Calu3 (cell line): ENCODE measurements at regions not wholly inside any gene's neighbourhood (a gene's known extent, or its start where the extent isn't known, plus 50 kb on each side); places are given as distances from the start of the nearest gene placed in this dataset.

Source experiments
- BruUV-seq: library from RNA; stranded (reverse); fragments of 400-500 nt; replicated peaks from 2 replicates; lab custom pipeline; 2021; lab: Mats Ljungman, UMichigan
- CTCF ChIA-PET: fragments of 300-600 bp; sonication (Branson Sonifier 250); formaldehyde crosslinking; loops from one replicate; lab custom pipeline; 2022; ENCODE audit warnings: antibody characterized with exemption; lab: Charles Lee
- DNase-seq: peaks from one replicate; pipeline ENCODE4 v3.0.0; 2022
- H3K27ac Mint-ChIP-seq: one replicate; pipeline ENCODE4 v1.8.0; 2022; ENCODE audit warnings: mixed read lengths; ENCODE audit not compliant: unreplicated experiment
- H3K27me3 Mint-ChIP-seq: one replicate; pipeline ENCODE4 v1.8.0; 2022; ENCODE audit warnings: mixed read lengths; ENCODE audit not compliant: unreplicated experiment
- H3K36me3 Mint-ChIP-seq: one replicate; pipeline ENCODE4 v1.8.0; 2022; ENCODE audit warnings: mild to moderate bottlenecking, moderate library complexity, mixed read lengths; ENCODE audit not compliant: insufficient read depth, unreplicated experiment
- H3K4me1 Mint-ChIP-seq: one replicate; pipeline ENCODE4 v1.8.0; 2022; ENCODE audit warnings: mild to moderate bottlenecking, low read depth, mixed read lengths; ENCODE audit not compliant: unreplicated experiment
- H3K4me3 Mint-ChIP-seq: one replicate; pipeline ENCODE4 v1.8.0; 2022; ENCODE audit warnings: mild to moderate bottlenecking, low read depth, moderate library complexity, mixed read lengths; ENCODE audit not compliant: unreplicated experiment
- H3K9me3 Mint-ChIP-seq: one replicate; pipeline ENCODE4 v1.8.0; 2022; ENCODE audit warnings: low read depth, mixed read lengths; ENCODE audit not compliant: unreplicated experiment
- CTCF ChIP-seq: fragments of 200-600 bp; IDR thresholded peaks from one replicate; pipeline ENCODE4 v1.8.0; 2022; ENCODE audit warnings: antibody characterized with exemption; ENCODE audit not compliant: unreplicated experiment
- intact Hi-C: fragments of 100-400 bp; cut with micrococcal nuclease; formaldehyde crosslinking; loops from one replicate; pipeline ENCODE4 v1.10.0; 2022; ENCODE audit not compliant: unreplicated experiment

GRCh38 chr1:212525479-212526110, 83.0 kb upstream of the ATF3 start:
- Mint-ChIP-seq H3K4me3 (no peak overlapping the region), H3K9me3 (no peaks in the 10 kb centered on the region), H3K27ac (no peak overlapping the region), H3K36me3 (no peaks in the 10 kb centered on the region), H3K4me1 (no peaks in the 10 kb centered on the region), H3K27me3 (no peaks in the 10 kb centered on the region)
- DNase-seq = no peak
- BruUV-seq = no TSS peak
- TF ChIP-seq CTCF = no peak
- CTCF ChIA-PET = interaction anchor here (1.2 kb wide), 1 partner anchor 70 kb away, joined by 3 read pairs; no protein-coding TSS in a partner anchor
- intact Hi-C loops = no loop called here

DNA sequence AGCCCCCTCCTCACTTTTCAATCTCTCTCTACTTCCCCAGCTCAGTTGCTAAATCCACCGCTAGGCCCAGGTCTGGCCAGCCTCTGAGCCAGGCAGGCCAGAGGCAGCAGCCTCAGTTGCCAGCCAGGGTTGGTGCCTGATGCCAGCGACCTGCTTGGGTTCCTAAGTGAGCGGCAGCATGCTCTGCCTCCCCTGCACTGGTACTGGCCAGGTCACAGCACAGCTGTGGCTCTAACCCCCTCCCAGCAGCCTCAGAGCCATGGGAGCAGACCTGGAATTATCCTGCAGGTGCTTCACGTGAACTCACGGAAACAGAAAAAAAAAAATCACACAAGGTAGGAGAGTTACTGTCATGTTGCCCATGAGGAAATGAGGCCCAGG, 82.5 kb upstream of the ATF3 start:
- no peak overlapping the region for H3K4me3 Mint-ChIP-seq
- no TSS peak for BruUV-seq
- no peak for DNase-seq
- H3K9me3 Mint-ChIP-seq = no peaks in the 10 kb centered on the region
- CTCF ChIA-PET = interaction anchor here (1.2 kb wide), 1 partner anchor 70 kb away, joined by 3 read pairs; no protein-coding TSS in a partner anchor
- H3K36me3 Mint-ChIP-seq = no peaks in the 10 kb centered on the region
- H3K27me3 Mint-ChIP-seq = no peaks in the 10 kb centered on the region
- H3K4me1 Mint-ChIP-seq = no peaks in the 10 kb centered on the region
- TF ChIP-seq CTCF = no peak
- H3K27ac Mint-ChIP-seq = no peak overlapping the region
- intact Hi-C loops = no loop called here

GRCh38 chr1:212528501-212528900, 80.1 kb upstream of the ATF3 start:
- TF ChIP-seq CTCF = no peak
- H3K36me3 Mint-ChIP-seq = no peaks in the 10 kb centered on the region
- no peaks in the 10 kb centered on the region for H3K4me1 Mint-ChIP-seq
- no TSS peak for BruUV-seq
- no peak overlapping the region for H3K4me3 Mint-ChIP-seq
- H3K9me3 Mint-ChIP-seq = no peaks in the 10 kb centered on the region
- H3K27ac Mint-ChIP-seq = no peak overlapping the region
- intact Hi-C loops = no loop called here
- no peak for DNase-seq
- CTCF ChIA-PET = interaction anchor here (0.6 kb wide), 1 partner anchor 51 kb away, joined by 4 read pairs; no protein-coding TSS in a partner anchor
- peaks cover under 1% of the 10 kb centered on the region for H3K27me3 Mint-ChIP-seq

- no peak for DNase-seq
- Mint-ChIP-seq H3K36me3 (no peaks in the 10 kb centered on the region), H3K4me1 (no peaks in the 10 kb centered on the region), H3K4me3 (no peak overlapping the region), H3K27me3 (peaks cover 8% of the 10 kb centered on the region), H3K27ac (no peak overlapping the region), H3K9me3 (no peaks in the 10 kb centered on the region)
- TF ChIP-seq CTCF = no peak
- BruUV-seq = no TSS peak
- CTCF ChIA-PET = no interaction called here
- intact Hi-C loops = no loop called here
Measured at GRCh38 chr1:212529211-212529741, 79.3 kb upstream of the ATF3 start.
